ENCODE measurements at regions not wholly inside any gene's neighbourhood (a gene's known extent, or its start where the extent isn't known, plus 50 kb on each side); places are given as distances from the start of the nearest gene placed in this dataset.

- no peak for TF ChIP-seq REST (IDR thresholded peaks at IDR 0.05; ENCODE audit: low read depth)
- no peak for TF ChIP-seq ATF3 (IDR thresholded peaks at IDR 0.05)
These were observed 516.3 kb upstream of the ID2 start (continued) for GRCh38 chr2:8165550-8165949.

GRCh38 chr2:8168022-8168717, 513.7 kb upstream of the ID2 start:
- no peaks in the 10 kb centered on the region for H3K9me3 ChIP-seq (ENCODE audit: control insufficient read depth in 1 of 2, insufficient read depth in 1 of 2, low read depth in 1 of 2, low read length in 2 of 2)
- no peaks in the 10 kb centered on the region for H3K79me2 ChIP-seq (ENCODE audit: insufficient read depth, low read length)
- no peaks in the 10 kb centered on the region for H4K20me1 ChIP-seq (ENCODE audit: insufficient read depth)
- POLR2A ChIA-PET: no interaction called here
- H3K9me2 ChIP-seq (ENCODE audit: insufficient read depth): no peaks in the 10 kb centered on the region
- no peaks in the 10 kb centered on the region for H3K27me3 ChIP-seq (ENCODE audit: insufficient read depth, low read length)
- H3K4me2 ChIP-seq (ENCODE audit: low read length): no peak overlapping the region
- H3K4me3 ChIP-seq (replicated peaks in 1 of 2; ENCODE audit: low read depth in 1 of 2, low read length in 2 of 2): no peak overlapping the region
- RAD21 ChIA-PET (ENCODE audit: low non-redundant PET in 1 of 2, low total read pairs in 2 of 2, uncharacterized antibody in 2 of 2, unreplicated experiment in 2 of 2): no interaction called here
- no peak overlapping the region for H3K27ac ChIP-seq (ENCODE audit: low read depth, low read length)
- H3K36me3 ChIP-seq (ENCODE audit: control insufficient read depth in 1 of 2, insufficient read depth in 2 of 2, low read length in 2 of 2): no peaks in the 10 kb centered on the region
- ATAC-seq (no peak), DNase-seq (ENCODE audit: low read depth, low spot score) (no peak)
- no peaks in the 10 kb centered on the region for H3K4me1 ChIP-seq (ENCODE audit: control insufficient read depth in 1 of 2, insufficient read depth in 2 of 2, low read length in 2 of 2)
- CTCF ChIA-PET: no interaction called here
- intact Hi-C loops (cut with micrococcal nuclease): no loop called here
- H3K9ac ChIP-seq (ENCODE audit: low read length): no peak overlapping the region
- no TSS peak for BruUV-seq (replicated peaks)
- no peak overlapping the region for H2AFZ ChIP-seq (ENCODE audit: low read depth, low read length, poor library complexity, severe bottlenecking)
- TF ChIP-seq CEBPB (IDR thresholded peaks at IDR 0.05; ENCODE audit: low read depth) (no peak), ZFX (IDR thresholded peaks at IDR 0.05) (no peak), REST (IDR thresholded peaks at IDR 0.05; ENCODE audit: low read depth) (no peak), EGR1 (IDR thresholded peaks at IDR 0.05; ENCODE audit: low read depth) (no peak), CTCF (IDR thresholded peaks at IDR 0.05 in 2 of 3, conservative IDR thresholded peaks at IDR 0.05 in 1 of 3; ENCODE audit: borderline replicate concordance in 1 of 3, insufficient read depth in 1 of 3, low read depth in 2 of 3, low read length in 2 of 3) (no peak), EZH2 (IDR thresholded peaks at IDR 0.05) (no peak), SRF (IDR thresholded peaks at IDR 0.05; ENCODE audit: low read depth) (no peak), YY1 (IDR thresholded peaks at IDR 0.05; ENCODE audit: extremely low read depth, insufficient replicate concordance, low read depth, low read length) (no peak), RAD21 (IDR thresholded peaks at IDR 0.05; ENCODE audit: low read depth) (no peak), SIN3A (IDR thresholded peaks at IDR 0.05; ENCODE audit: low read depth) (no peak), MAX (IDR thresholded peaks at IDR 0.05) (no peak), POLR2AphosphoS5 (IDR thresholded peaks at IDR 0.05; ENCODE audit: low read depth, low read length) (no peak), SP1 (IDR thresholded peaks at IDR 0.05; ENCODE audit: low read depth) (no peak)
